Caco-2 (cell line): ENCODE measurements at regions not wholly inside any gene's neighbourhood (a gene's known extent, or its start where the extent isn't known, plus 50 kb on each side); places are given as distances from the start of the nearest gene placed in this dataset.

Experiments
- BruUV-seq: library from RNA; stranded (reverse); fragments of 400-500 nt; replicated peaks from 2 replicates; lab custom pipeline; 2021; lab: Mats Ljungman, UMichigan
- CTCF ChIA-PET: fragments of 300-600 bp; sonication (Branson Sonifier 250); formaldehyde crosslinking; loops from one replicate; lab custom pipeline; 2022; ENCODE audit warnings: antibody characterized with exemption; lab: Charles Lee
- POLR2A ChIA-PET: fragments of 300-600 bp; sonication (Branson Sonifier 250); formaldehyde crosslinking; loops from one replicate; lab custom pipeline; 2022; ENCODE audit warnings: antibody characterized with exemption; lab: Charles Lee
- DNase-seq, 2 experiments: peaks; one replicate each; pipeline versions ENCODE4 v3.0.0 to v3.0.0-alpha.2; 2020 to 2022
- H3K27me3 ChIP-seq: replicated peaks from 2 replicates; pipeline ENCODE4 v1.6.0; 2011; ENCODE audit warnings: low read length; ENCODE audit not compliant: control insufficient read depth, insufficient read depth
- H3K36me3 ChIP-seq: 2 replicates; pipeline ENCODE4 v1.5.1; 2011; ENCODE audit warnings: low read length; ENCODE audit not compliant: control insufficient read depth, insufficient read depth
- H3K4me1 ChIP-seq: fragments of 250-450 bp; sonication (Bioruptor Pico); 2 replicates; pipeline ENCODE4 v1.5.1; 2020; ENCODE audit warnings: mild to moderate bottlenecking
- H3K4me3 ChIP-seq: 2 replicates; pipeline ENCODE4 v1.5.1; 2011; ENCODE audit warnings: low read depth, mild to moderate bottlenecking, control low read depth, low read length
- H3K9me3 ChIP-seq: fragments of 250-450 bp; sonication (Bioruptor Pico); 2 replicates; pipeline ENCODE4 v1.5.1; 2020; ENCODE audit warnings: mild to moderate bottlenecking, moderate library complexity
- H3K27ac Mint-ChIP-seq: one replicate; pipeline ENCODE4 v1.8.0; 2022; ENCODE audit warnings: mixed read lengths; ENCODE audit not compliant: unreplicated experiment
- H3K27me3 Mint-ChIP-seq: one replicate; pipeline ENCODE4 v1.8.0; 2022; ENCODE audit warnings: mixed read lengths; ENCODE audit not compliant: insufficient read depth, unreplicated experiment
- H3K36me3 Mint-ChIP-seq: one replicate; pipeline ENCODE4 v1.8.0; 2022; ENCODE audit warnings: mild to moderate bottlenecking, mixed read lengths; ENCODE audit not compliant: insufficient read depth, unreplicated experiment
- H3K4me1 Mint-ChIP-seq: one replicate; pipeline ENCODE4 v1.8.0; 2022; ENCODE audit warnings: low read depth, mixed read lengths; ENCODE audit not compliant: unreplicated experiment
- H3K4me3 Mint-ChIP-seq: one replicate; pipeline ENCODE4 v1.8.0; 2022; ENCODE audit warnings: mild to moderate bottlenecking, moderate library complexity, mixed read lengths; ENCODE audit not compliant: unreplicated experiment
- H3K9me3 Mint-ChIP-seq: one replicate; pipeline ENCODE4 v1.8.0; 2022; ENCODE audit warnings: mixed read lengths; ENCODE audit not compliant: unreplicated experiment
- CTCF ChIP-seq, 2 experiments: fragments of 200-600 bp in 1 of 2; IDR thresholded peaks; 1 replicate in 1 of 2; 2 replicates in 1 of 2; pipeline versions ENCODE4 v1.5.1 to v1.8.0; 2011 to 2022; ENCODE audit warnings: antibody characterized with exemption in 1 of 2, control low read depth in 1 of 2, inconsistent platforms in 1 of 2, low read depth in 1 of 2, low read length in 1 of 2, mild to moderate bottlenecking in 1 of 2, moderate library complexity in 1 of 2; ENCODE audit not compliant: insufficient read depth in 1 of 2, severe bottlenecking in 1 of 2, unreplicated experiment in 1 of 2
- intact Hi-C: fragments of 100-400 bp; cut with micrococcal nuclease; formaldehyde crosslinking; loops from one replicate; pipeline ENCODE4 v1.10.0; 2022; ENCODE audit not compliant: unreplicated experiment

GRCh38 chr21:29454179-29454578 is 155.5 kb downstream of the BACH1 start:
- no peaks in the 10 kb centered on the region for H3K27me3 ChIP-seq
- Mint-ChIP-seq H3K27me3 (no peaks in the 10 kb centered on the region), H3K27ac (no peak overlapping the region), H3K4me1 (no peaks in the 10 kb centered on the region), H3K4me3 (no peak overlapping the region), H3K9me3 (peaks cover 6% of the 10 kb centered on the region), H3K36me3 (no peaks in the 10 kb centered on the region)
- H3K4me1 ChIP-seq: no peaks in the 10 kb centered on the region
- H3K9me3 ChIP-seq: no peaks in the 10 kb centered on the region
- H3K36me3 ChIP-seq: no peaks in the 10 kb centered on the region
- no peak for DNase-seq
- intact Hi-C loops: no loop called here
- BruUV-seq: no TSS peak
- ChIA-PET CTCF (no interaction called here), POLR2A (no interaction called here)
- no peak for TF ChIP-seq CTCF (IDR thresholded peaks at IDR 0.05; ENCODE audit: insufficient read depth in 1 of 2, low read depth in 1 of 2, low read length in 1 of 2, severe bottlenecking in 1 of 2, unreplicated experiment in 1 of 2)
- no peak overlapping the region for H3K4me3 ChIP-seq

- CTCF ChIA-PET: no interaction called here
- Mint-ChIP-seq H3K36me3 (no peaks in the 10 kb centered on the region), H3K27ac (no peak overlapping the region), H3K4me3 (no peak overlapping the region), H3K9me3 (peaks cover 10% of the 10 kb centered on the region), H3K27me3 (no peaks in the 10 kb centered on the region), H3K4me1 (no peaks in the 10 kb centered on the region)
- H3K36me3 ChIP-seq: no peaks in the 10 kb centered on the region
- H3K4me3 ChIP-seq: no peak overlapping the region
- POLR2A ChIA-PET: no interaction called here
- no TSS peak for BruUV-seq
- no peaks in the 10 kb centered on the region for H3K4me1 ChIP-seq
- no peak for TF ChIP-seq CTCF (IDR thresholded peaks at IDR 0.05; ENCODE audit: insufficient read depth in 1 of 2, low read depth in 1 of 2, low read length in 1 of 2, severe bottlenecking in 1 of 2, unreplicated experiment in 1 of 2)
- H3K9me3 ChIP-seq: no peaks in the 10 kb centered on the region
- H3K27me3 ChIP-seq: no peaks in the 10 kb centered on the region
- intact Hi-C loops: no loop called here
- no peak for DNase-seq
These were observed 163.8 kb downstream of the BACH1 start for GRCh38 chr21:29462479-29462878.

DNA sequence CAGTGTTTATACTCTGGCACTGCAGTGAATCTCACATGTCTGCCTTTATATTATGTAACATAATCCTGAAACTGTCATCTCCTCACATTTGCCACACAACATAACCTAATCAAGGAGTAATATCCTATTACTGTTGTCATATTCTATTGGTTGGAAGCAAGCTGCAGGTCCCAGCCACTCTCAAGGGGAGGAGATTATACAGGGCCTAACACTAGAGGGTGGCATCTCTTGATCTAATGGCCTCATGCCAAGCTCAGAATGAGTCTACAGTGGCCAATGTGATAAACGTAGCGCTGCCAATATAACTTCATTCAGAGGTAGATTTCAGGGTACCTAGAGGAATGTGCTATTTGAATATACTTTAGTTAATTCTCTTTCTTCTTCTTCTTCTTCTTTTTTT is 166.8 kb downstream of the BACH1 start:
- Mint-ChIP-seq H3K27ac (no peak overlapping the region), H3K27me3 (no peaks in the 10 kb centered on the region), H3K36me3 (no peaks in the 10 kb centered on the region), H3K4me3 (no peak overlapping the region), H3K9me3 (peaks cover 10% of the 10 kb centered on the region), H3K4me1 (peaks cover 6% of the 10 kb centered on the region)
- intact Hi-C loops: no loop called here
- BruUV-seq: no TSS peak
- ChIA-PET CTCF (no interaction called here), POLR2A (no interaction called here)
- Histone ChIP-seq H3K4me1 (peaks cover 4% of the 10 kb centered on the region), H3K36me3 (no peaks in the 10 kb centered on the region), H3K9me3 (no peaks in the 10 kb centered on the region), H3K4me3 (no peak overlapping the region), H3K27me3 (no peaks in the 10 kb centered on the region)
- no peak for DNase-seq
- no peak for TF ChIP-seq CTCF (IDR thresholded peaks at IDR 0.05; ENCODE audit: insufficient read depth in 1 of 2, low read depth in 1 of 2, low read length in 1 of 2, severe bottlenecking in 1 of 2, unreplicated experiment in 1 of 2)
